Stimulated activated CD8-positive, alpha-beta memory T cell treated with anti-CD3 and anti-CD28 coated beads, Interleukin-2, amount 100 ng/mL, for 48 hours (primary cell): ENCODE measurements at regions not wholly inside any gene's neighbourhood (a gene's known extent, or its start where the extent isn't known, plus 50 kb on each side); places are given as distances from the start of the nearest gene placed in this dataset.

ENCODE experiments used
- DNase-seq, 2 donors: peaks; one replicate each; pipeline ENCODE4 v3.0.0-alpha.2; 2020; ENCODE audit warnings: low read depth in 2 of 2

- DNase-seq = no peak
These were observed 403.5 kb downstream of the TAF11L14 start for GRCh38 chr5:18037718-18038117.

- DNase-seq = no peak
These were observed 409.1 kb downstream of the TAF11L14 start for GRCh38 chr5:18043344-18043743.

- no peak for DNase-seq
These were observed 414.2 kb downstream of the TAF11L14 start for GRCh38 chr5:18048449-18048848.

GRCh38 chr5:18050345-18050744 lies 416.1 kb downstream of the TAF11L14 start:
- no peak for DNase-seq

GRCh38 chr5:18050776-18051175 lies 416.5 kb downstream of the TAF11L14 start:
- DNase-seq = no peak

GRCh38 chr5:18051953-18052352 lies 417.7 kb downstream of the TAF11L14 start:
- DNase-seq = no peak

GRCh38 chr5:18052569-18052968 lies 418.3 kb downstream of the TAF11L14 start:
- no peak for DNase-seq

GRCh38 chr5:18057725-18058124 lies 423.5 kb downstream of the TAF11L14 start:
- DNase-seq = no peak

GRCh38 chr5:18067615-18068014 lies 433.4 kb downstream of the TAF11L14 start:
- DNase-seq = no peak

- no peak for DNase-seq
These were observed 434.6 kb downstream of the TAF11L14 start for GRCh38 chr5:18068826-18069225.

- no peak for DNase-seq
These were observed 435.5 kb downstream of the TAF11L14 start for GRCh38 chr5:18069790-18070189.

- no peak for DNase-seq
These were observed 438.3 kb downstream of the TAF11L14 start for GRCh38 chr5:18072600-18072999.

GRCh38 chr5:18074961-18075360 lies 440.7 kb downstream of the TAF11L14 start:
- DNase-seq = no peak

GRCh38 chr5:18078157-18078556 lies 443.9 kb downstream of the TAF11L14 start:
- no peak for DNase-seq

- no peak for DNase-seq
These were observed 445.6 kb downstream of the TAF11L14 start for GRCh38 chr5:18079831-18080230.

- no peak for DNase-seq
These were observed 453.8 kb downstream of the TAF11L14 start for GRCh38 chr5:18088020-18088579.

GRCh38 chr5:18090177-18090576 lies 455.9 kb downstream of the TAF11L14 start:
- DNase-seq = no peak

- DNase-seq = no peak
These were observed 456.9 kb downstream of the TAF11L14 start for GRCh38 chr5:18091142-18091541.

- no peak for DNase-seq
These were observed 457.5 kb downstream of the TAF11L14 start for GRCh38 chr5:18091758-18092157.

- no peak for DNase-seq
These were observed 460.8 kb downstream of the TAF11L14 start for GRCh38 chr5:18095061-18095460.

GRCh38 chr5:18097817-18098216 lies 463.6 kb downstream of the TAF11L14 start:
- DNase-seq = no peak

- no peak for DNase-seq
These were observed 464.4 kb downstream of the TAF11L14 start for GRCh38 chr5:18098691-18099090.

- DNase-seq = no peak
These were observed 465.0 kb downstream of the TAF11L14 start for GRCh38 chr5:18099261-18099660.

- no peak for DNase-seq
These were observed 467.3 kb downstream of the TAF11L14 start for GRCh38 chr5:18101532-18101931.
